Thymus (tissue), 11 donors: ENCODE measurements at regions not wholly inside any gene's neighbourhood (a gene's known extent, or its start where the extent isn't known, plus 50 kb on each side); places are given as distances from the start of the nearest gene placed in this dataset.
A peak's percentile ranks its signal among the peaks of the same experiment; 100 is the strongest.

Source experiments
- DNase-seq, 9 donors: peaks; one replicate each; pipeline ENCODE4 v3.0.0-alpha.2; 2013; ENCODE audit warnings: low spot score in 9 of 9, low read depth in 6 of 9, missing footprints in 1 of 9
- H3K27ac ChIP-seq, 2 donors: one replicate each; pipeline ENCODE4 v1.5.1; 2013; ENCODE audit warnings: control low read depth in 1 of 2, low read depth in 1 of 2, low read length in 1 of 2, mild to moderate bottlenecking in 1 of 2, moderate library complexity in 1 of 2
- H3K27me3 ChIP-seq, 2 donors: one replicate each; pipeline ENCODE4 v1.5.1; 2013; ENCODE audit warnings: low read length in 1 of 2; ENCODE audit not compliant: control insufficient read depth in 2 of 2, insufficient read depth in 1 of 2
- H3K36me3 ChIP-seq, 2 donors: one replicate each; pipeline ENCODE4 v1.5.1; 2013; ENCODE audit warnings: low read length in 1 of 2, mild to moderate bottlenecking in 1 of 2, moderate library complexity in 1 of 2; ENCODE audit not compliant: control insufficient read depth in 2 of 2, insufficient read depth in 2 of 2
- H3K4me1 ChIP-seq, 2 donors: one replicate each; pipeline ENCODE4 v1.5.1; 2013; ENCODE audit warnings: low read length in 2 of 2; ENCODE audit not compliant: control insufficient read depth in 2 of 2, insufficient read depth in 2 of 2
- H3K4me3 ChIP-seq, 2 donors: one replicate each; pipeline ENCODE4 v1.5.1; 2013; ENCODE audit warnings: low read length in 2 of 2, control low read depth in 1 of 2, mild to moderate bottlenecking in 1 of 2
- H3K9me3 ChIP-seq, 2 donors: one replicate each; pipeline ENCODE4 v1.5.1; 2013; ENCODE audit warnings: low read length in 1 of 2, mild to moderate bottlenecking in 1 of 2; ENCODE audit not compliant: control insufficient read depth in 2 of 2, insufficient read depth in 1 of 2
- WGBS: extraction: QIAGEN DNeasy Blood & Tissue Kit; methylation state at CpG from one replicate; pipeline ENCODE4 v1.1.7; 2013; 5-methylcytosine and 5-hydroxymethylcytosine counted together
- donor health status: healthy.

GRCh38 chr14:31966896-31967668 lies 110.0 kb upstream of the ARHGAP5 start:
- Histone ChIP-seq H3K36me3 (no peaks in the 10 kb centered on the region), H3K4me3 (no peak overlapping the region), H3K27ac (no peak overlapping the region), H3K27me3 (no peaks in the 10 kb centered on the region), H3K9me3 (no peaks in the 10 kb centered on the region), H3K4me1 (peaks cover 0 to 4% of the 10 kb centered on the region in 2 donors)
- 87% methylated on average over 6 of the region's 6 CpGs for WGBS
- DNase-seq = no peak

GRCh38 chr14:31967669-31967975 lies 109.5 kb upstream of the ARHGAP5 start:
- Histone ChIP-seq H3K4me1 (peaks cover 0 to 4% of the 10 kb centered on the region in 2 donors), H3K9me3 (no peaks in the 10 kb centered on the region), H3K27me3 (no peaks in the 10 kb centered on the region), H3K4me3 (no peak overlapping the region), H3K27ac (no peak overlapping the region), H3K36me3 (no peaks in the 10 kb centered on the region)
- no peak for DNase-seq

- H3K9me3 ChIP-seq = peaks cover 0 to 1% of the 10 kb centered on the region in 2 donors
- no peak overlapping the region for H3K4me3 ChIP-seq
- peaks cover 0 to 4% of the 10 kb centered on the region in 2 donors for H3K4me1 ChIP-seq
- DNase-seq = no peak
- H3K36me3 ChIP-seq = no peaks in the 10 kb centered on the region
- H3K27ac ChIP-seq = no peak overlapping the region
- 92% methylated on average over 4 of the region's 4 CpGs for WGBS
- H3K27me3 ChIP-seq = no peaks in the 10 kb centered on the region
Measured at GRCh38 chr14:31968107-31968810, 108.8 kb upstream of the ARHGAP5 start.

GRCh38 chr14:31968956-31969698 lies 108.0 kb upstream of the ARHGAP5 start:
- H3K27ac ChIP-seq = no peak overlapping the region
- H3K4me3 ChIP-seq = no peak overlapping the region

DNA sequence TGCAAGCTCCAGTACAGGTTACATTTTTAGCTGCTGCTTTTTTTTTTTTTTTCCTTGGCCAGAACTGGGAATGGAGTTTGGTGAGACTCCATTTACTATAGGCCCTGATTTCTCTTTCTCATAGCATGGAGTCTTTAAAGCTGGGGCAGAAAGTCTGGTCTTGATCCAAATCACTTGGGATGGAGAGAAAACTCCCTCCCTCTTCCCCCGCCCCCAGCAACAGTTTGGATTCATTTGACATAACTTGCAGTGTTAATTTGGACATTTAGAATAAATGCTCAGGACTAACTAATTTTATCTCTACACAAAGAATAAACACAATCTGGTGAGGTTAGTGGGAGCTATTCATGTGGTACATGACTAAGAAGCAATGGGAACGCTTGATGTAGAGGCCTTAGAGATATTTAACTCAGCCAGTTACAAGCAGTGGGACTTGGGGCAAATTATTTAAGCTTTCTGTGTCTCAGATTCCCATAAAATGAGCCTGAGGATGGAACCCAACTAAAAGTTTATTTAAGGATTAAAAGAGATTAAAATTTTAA lies 107.3 kb upstream of the ARHGAP5 start:
- H3K27ac ChIP-seq = no peak overlapping the region
- no peak for DNase-seq
- WGBS = 84% methylated on average over 2 of the region's 2 CpGs
- H3K36me3 ChIP-seq = no peaks in the 10 kb centered on the region
- peaks cover 0 to 16% of the 10 kb centered on the region in 2 donors for H3K9me3 ChIP-seq
- H3K27me3 ChIP-seq = no peaks in the 10 kb centered on the region
- H3K4me3 ChIP-seq = no peak overlapping the region
- peaks cover 0 to 4% of the 10 kb centered on the region in 2 donors for H3K4me1 ChIP-seq

More at GRCh38 chr14:31968956-31969698, 108.0 kb upstream of the ARHGAP5 start:
- Histone ChIP-seq H3K9me3 (peaks cover 0 to 10% of the 10 kb centered on the region in 2 donors), H3K4me1 (peaks cover 0 to 4% of the 10 kb centered on the region in 2 donors), H3K36me3 (no peaks in the 10 kb centered on the region), H3K27me3 (no peaks in the 10 kb centered on the region)
- DNase-seq = peak in 1 of 9 donors; percentile 31
- 73% methylated on average over 5 of the region's 5 CpGs for WGBS

- Histone ChIP-seq H3K4me1 (peaks cover 0 to 4% of the 10 kb centered on the region in 2 donors), H3K27me3 (no peaks in the 10 kb centered on the region), H3K27ac (no peak overlapping the region), H3K9me3 (peaks cover 0 to 22% of the 10 kb centered on the region in 2 donors), H3K4me3 (no peak overlapping the region), H3K36me3 (no peaks in the 10 kb centered on the region)
- DNase-seq = no peak
- 96% methylated on average over 1 of the region's 1 CpG for WGBS
Measured at GRCh38 chr14:31970744-31971143, 106.4 kb upstream of the ARHGAP5 start.

DNA sequence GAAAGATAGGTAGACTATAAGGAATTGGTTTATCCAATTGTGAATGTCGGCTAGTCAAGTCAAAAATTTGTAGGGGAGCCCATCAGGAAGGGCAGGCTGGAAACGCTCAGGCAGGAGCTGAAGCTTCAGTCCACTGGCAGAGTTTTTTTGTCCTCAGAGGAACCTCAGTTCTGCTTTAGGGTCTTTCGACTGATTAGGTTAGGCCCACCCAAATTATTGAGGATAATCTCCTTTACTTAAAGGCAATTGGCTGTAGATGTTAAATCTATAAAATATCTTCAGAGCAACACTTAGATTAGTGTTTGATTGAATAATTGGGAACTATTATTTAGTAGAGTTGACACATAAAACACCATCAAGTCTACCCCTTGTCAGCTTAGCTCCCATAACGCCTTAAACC lies 105.5 kb upstream of the ARHGAP5 start:
- 97% methylated on average over 4 of the region's 4 CpGs for WGBS
- Histone ChIP-seq H3K27me3 (no peaks in the 10 kb centered on the region), H3K4me3 (no peak overlapping the region)

GRCh38 chr14:31977001-31977556 lies 100.0 kb upstream of the ARHGAP5 start:
- no peaks in the 10 kb centered on the region for H3K27me3 ChIP-seq
- 95% methylated on average over 3 of the region's 3 CpGs for WGBS

More for the DNA sequence above, 105.5 kb upstream of the ARHGAP5 start:
- Histone ChIP-seq H3K27ac (no peak overlapping the region), H3K4me1 (peaks cover 0 to 4% of the 10 kb centered on the region in 2 donors), H3K9me3 (peaks cover 0 to 22% of the 10 kb centered on the region in 2 donors), H3K36me3 (no peaks in the 10 kb centered on the region)
- DNase-seq = no peak

More at GRCh38 chr14:31977001-31977556, 100.0 kb upstream of the ARHGAP5 start:
- no peak for DNase-seq
- Histone ChIP-seq H3K9me3 (peaks cover 0 to 22% of the 10 kb centered on the region in 2 donors), H3K27ac (no peak overlapping the region), H3K4me1 (no peaks in the 10 kb centered on the region), H3K36me3 (no peaks in the 10 kb centered on the region), H3K4me3 (no peak overlapping the region)
